ENCODE measurements at regions not wholly inside any gene's neighbourhood (a gene's known extent, or its start where the extent isn't known, plus 50 kb on each side); places are given as distances from the start of the nearest gene placed in this dataset.

DNA sequence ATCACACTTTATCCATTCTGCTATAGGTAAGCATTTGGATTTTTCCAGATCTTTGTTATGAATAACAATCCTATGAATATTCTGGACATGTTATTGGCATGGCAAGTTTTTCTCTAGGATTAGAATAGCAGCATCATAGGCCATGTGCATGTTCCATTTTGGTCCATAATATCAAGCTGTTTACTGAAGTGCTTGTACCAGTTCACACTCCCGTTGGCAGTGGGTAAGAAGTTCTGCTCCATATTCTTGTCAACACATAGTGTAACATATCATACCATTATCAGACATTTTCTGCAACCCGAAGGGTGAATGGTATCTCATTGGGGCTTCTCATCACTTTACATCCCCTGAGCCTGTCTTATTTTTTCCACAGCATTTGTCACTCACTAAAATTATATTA is 661.9 kb upstream of the SALL1 start:
- DNase-seq = no peak
- no peak overlapping the region for H2BK20ac ChIP-seq (ENCODE audit: low read depth, low read length)
- TF ChIP-seq ELK1 (IDR thresholded peaks at IDR 0.05; ENCODE audit: borderline replicate concordance, low read depth, low read length) (no peak), MAZ (IDR thresholded peaks at IDR 0.05; ENCODE audit: borderline replicate concordance, low read depth, low read length) (no peak)
- no peak overlapping the region for H2AFZ ChIP-seq (replicated peaks; ENCODE audit: low read length, poor library complexity)
- H4K5ac ChIP-seq (ENCODE audit: low read depth, low read length) = no peak overlapping the region
- no peak overlapping the region for H2AK5ac ChIP-seq (ENCODE audit: low read depth, low read length)
- H3K9ac ChIP-seq (ENCODE audit: low read depth, low read length) = no peak overlapping the region
- no peaks in the 10 kb centered on the region for H3K27me3 ChIP-seq (ENCODE audit: control insufficient read depth, insufficient read depth, low read length)
- H3K27ac ChIP-seq (ENCODE audit: insufficient read depth, low read length) = no peak overlapping the region
- no peak overlapping the region for H2BK5ac ChIP-seq (ENCODE audit: low read depth, low read length, poor library complexity, severe bottlenecking)
- no peak for ATAC-seq (ENCODE audit: low read depth)
- no peak overlapping the region for H2BK15ac ChIP-seq (ENCODE audit: low read depth, low read length)
- no peak overlapping the region for H4K91ac ChIP-seq (ENCODE audit: insufficient read depth, low read depth, low read length)
- no peak overlapping the region for H4K8ac ChIP-seq (ENCODE audit: low read depth in 2 of 2, low read length in 2 of 2)
- H3K9me1 ChIP-seq (ENCODE audit: insufficient read depth, low read length) = no peaks in the 10 kb centered on the region
- H3K4me3 ChIP-seq (ENCODE audit: insufficient read depth, low read depth, low read length) = no peak overlapping the region
- no peak overlapping the region for H3K56ac ChIP-seq (ENCODE audit: extremely low read depth, insufficient read depth, low read length)
- in situ Hi-C loops (cut with MboI; ENCODE audit: low sequenced_read_pairs) (no loop called here), intact Hi-C loops (cut with micrococcal nuclease) (no loop called here), dilution Hi-C loops (cut with HindIII; ENCODE audit: low sequenced_read_pairs, unreplicated experiment) (no loop called here)
- no peaks in the 10 kb centered on the region; the same call in 1 of the 2 replicates for H3K4me1 ChIP-seq (ENCODE audit: control insufficient read depth, insufficient read depth, low read length)
- no peak overlapping the region for H3K4me2 ChIP-seq (ENCODE audit: low read depth, low read length)
- H3K79me1 ChIP-seq (ENCODE audit: low read depth in 1 of 2, low read length in 2 of 2) = no peaks in the 10 kb centered on the region
- CTCF ChIA-PET = interaction anchor here (0.5 kb wide), 1 partner anchor 158 kb away, joined by 3 read pairs; no protein-coding TSS in a partner anchor
- no peak overlapping the region for H3K18ac ChIP-seq (ENCODE audit: low read depth, low read length)
- H4K20me1 ChIP-seq (ENCODE audit: insufficient read depth, low read length) = no peaks in the 10 kb centered on the region
- H2AK9ac ChIP-seq (replicated peaks; ENCODE audit: low read depth, low read length, poor library complexity) = no peak overlapping the region
- H2BK120ac ChIP-seq (ENCODE audit: low read depth, low read length) = no peak overlapping the region
- H3K14ac ChIP-seq (replicated peaks; ENCODE audit: low read depth, low read length) = no peak overlapping the region
- no peak overlapping the region for H3K23ac ChIP-seq (ENCODE audit: low read depth, low read length)
- H3K36me3 ChIP-seq (ENCODE audit: control insufficient read depth, insufficient read depth, low read length) = no peaks in the 10 kb centered on the region
- H3K9me3 ChIP-seq (ENCODE audit: control insufficient read depth, insufficient read depth, low read length) = peaks cover 2% of the 10 kb centered on the region; the same call in 1 of the 2 replicates
- POLR2A ChIA-PET (ENCODE audit: unreplicated experiment) = no interaction called here
- no TSS peak for BruUV-seq (replicated peaks)
- H3K4ac ChIP-seq (ENCODE audit: low read depth, low read length) = no peak overlapping the region
- no CpG with 5 or more reads among the region's 2 CpGs for WGBS, 2 experiments (ENCODE audit: extremely low coverage in 2 of 2, insufficient read length in 1 of 2)

All from IMR-90 (cell line).